ENCODE measurements at regions not wholly inside any gene's neighbourhood (a gene's known extent, or its start where the extent isn't known, plus 50 kb on each side); places are given as distances from the start of the nearest gene placed in this dataset.

- Histone ChIP-seq H3K36me3 (ENCODE audit: insufficient read depth, low read length) (no peaks in the 10 kb centered on the region), H3K27ac (ENCODE audit: low read length) (no peak overlapping the region), H2AFZ (ENCODE audit: low read length) (no peak overlapping the region), H3K79me2 (ENCODE audit: low read length) (no peaks in the 10 kb centered on the region), H3K9me2 (replicated peaks; ENCODE audit: insufficient read depth, low read length) (no peaks in the 10 kb centered on the region), H3K4me3 (ENCODE audit: low read length) (no peak overlapping the region), H3K9ac (ENCODE audit: low read length) (no peak overlapping the region), H3K4me2 (ENCODE audit: low read depth, low read length, poor library complexity, severe bottlenecking) (no peak overlapping the region), H4K20me1 (ENCODE audit: insufficient read depth, low read depth, low read length) (no peaks in the 10 kb centered on the region), H3K4me1 (ENCODE audit: low read length) (peaks cover 8% of the 10 kb centered on the region), H3K9me3 (ENCODE audit: low read length) (no peaks in the 10 kb centered on the region), H3K27me3 (ENCODE audit: low read length) (no peaks in the 10 kb centered on the region)
- DNase-seq = no peak
Observed at GRCh38 chr9:13790055-13790454, 510.6 kb upstream of the MPDZ start.

- H3K36me3 ChIP-seq (ENCODE audit: insufficient read depth, low read length) = no peaks in the 10 kb centered on the region
- no peaks in the 10 kb centered on the region for H3K27me3 ChIP-seq (ENCODE audit: low read length)
- H3K27ac ChIP-seq (ENCODE audit: low read length) = no peak overlapping the region
- no peaks in the 10 kb centered on the region for H3K79me2 ChIP-seq (ENCODE audit: low read length)
- no peaks in the 10 kb centered on the region for H3K9me2 ChIP-seq (replicated peaks; ENCODE audit: insufficient read depth, low read length)
- no peaks in the 10 kb centered on the region for H4K20me1 ChIP-seq (ENCODE audit: insufficient read depth, low read depth, low read length)
- H2AFZ ChIP-seq (ENCODE audit: low read length) = peak overlapping the region; percentile 47; the same call in 1 of the 2 replicates
- peaks cover 8% of the 10 kb centered on the region for H3K4me1 ChIP-seq (ENCODE audit: low read length)
- no peaks in the 10 kb centered on the region for H3K9me3 ChIP-seq (ENCODE audit: low read length)
- no peak overlapping the region for H3K4me3 ChIP-seq (ENCODE audit: low read length)
- peak; percentile 62 for DNase-seq
- H3K4me2 ChIP-seq (ENCODE audit: low read depth, low read length, poor library complexity, severe bottlenecking) = peak overlapping the region; percentile 37
- H3K9ac ChIP-seq (ENCODE audit: low read length) = 0 out of 2 replicates have a peak overlapping the region, but pooled peaks have one; percentile 15
Observed at GRCh38 chr9:13787234-13787833, 507.8 kb upstream of the MPDZ start.

- H3K79me2 ChIP-seq (ENCODE audit: low read length) = no peaks in the 10 kb centered on the region
- H3K27me3 ChIP-seq (ENCODE audit: low read length) = no peaks in the 10 kb centered on the region
- no peak for DNase-seq
- H3K36me3 ChIP-seq (ENCODE audit: insufficient read depth, low read length) = no peaks in the 10 kb centered on the region
- H2AFZ ChIP-seq (ENCODE audit: low read length) = no peak overlapping the region
- no peaks in the 10 kb centered on the region for H3K9me2 ChIP-seq (replicated peaks; ENCODE audit: insufficient read depth, low read length)
- H4K20me1 ChIP-seq (ENCODE audit: insufficient read depth, low read depth, low read length) = no peaks in the 10 kb centered on the region
- peak overlapping the region; percentile 37 for H3K4me2 ChIP-seq (ENCODE audit: low read depth, low read length, poor library complexity, severe bottlenecking)
- H3K27ac ChIP-seq (ENCODE audit: low read length) = no peak overlapping the region
- no peaks in the 10 kb centered on the region for H3K9me3 ChIP-seq (ENCODE audit: low read length)
- peaks cover 8% of the 10 kb centered on the region for H3K4me1 ChIP-seq (ENCODE audit: low read length)
- no peak overlapping the region for H3K9ac ChIP-seq (ENCODE audit: low read length)
- no peak overlapping the region for H3K4me3 ChIP-seq (ENCODE audit: low read length)
Observed at GRCh38 chr9:13786711-13787110, 507.2 kb upstream of the MPDZ start.

- no peak overlapping the region for H3K4me2 ChIP-seq (ENCODE audit: low read depth, low read length, poor library complexity, severe bottlenecking)
- H3K79me2 ChIP-seq (ENCODE audit: low read length) = no peaks in the 10 kb centered on the region
- no peaks in the 10 kb centered on the region for H3K9me3 ChIP-seq (ENCODE audit: low read length)
- H3K4me3 ChIP-seq (ENCODE audit: low read length) = no peak overlapping the region
- no peaks in the 10 kb centered on the region for H3K27me3 ChIP-seq (ENCODE audit: low read length)
- H3K36me3 ChIP-seq (ENCODE audit: insufficient read depth, low read length) = no peaks in the 10 kb centered on the region
- DNase-seq = no peak
- H3K4me1 ChIP-seq (ENCODE audit: low read length) = peaks cover 8% of the 10 kb centered on the region
- H2AFZ ChIP-seq (ENCODE audit: low read length) = no peak overlapping the region
- H4K20me1 ChIP-seq (ENCODE audit: insufficient read depth, low read depth, low read length) = no peaks in the 10 kb centered on the region
- no peak overlapping the region for H3K27ac ChIP-seq (ENCODE audit: low read length)
- no peaks in the 10 kb centered on the region for H3K9me2 ChIP-seq (replicated peaks; ENCODE audit: insufficient read depth, low read length)
- no peak overlapping the region for H3K9ac ChIP-seq (ENCODE audit: low read length)
Observed at GRCh38 chr9:13786131-13786530, 506.6 kb upstream of the MPDZ start.

- Histone ChIP-seq H3K36me3 (ENCODE audit: insufficient read depth, low read length) (no peaks in the 10 kb centered on the region), H3K9me3 (ENCODE audit: low read length) (no peaks in the 10 kb centered on the region), H3K9ac (ENCODE audit: low read length) (no peak overlapping the region), H3K27me3 (ENCODE audit: low read length) (no peaks in the 10 kb centered on the region), H3K4me2 (ENCODE audit: low read depth, low read length, poor library complexity, severe bottlenecking) (no peak overlapping the region), H3K4me3 (ENCODE audit: low read length) (no peak overlapping the region), H3K4me1 (ENCODE audit: low read length) (no peaks in the 10 kb centered on the region), H3K27ac (ENCODE audit: low read length) (no peak overlapping the region), H4K20me1 (ENCODE audit: insufficient read depth, low read depth, low read length) (no peaks in the 10 kb centered on the region), H3K9me2 (replicated peaks; ENCODE audit: insufficient read depth, low read length) (no peaks in the 10 kb centered on the region), H2AFZ (ENCODE audit: low read length) (no peak overlapping the region), H3K79me2 (ENCODE audit: low read length) (no peaks in the 10 kb centered on the region)
- no peak for DNase-seq
Observed at GRCh38 chr9:13779106-13779505, 499.6 kb upstream of the MPDZ start.

GRCh38 chr9:13778631-13779030 lies 499.1 kb upstream of the MPDZ start:
- H3K27ac ChIP-seq (ENCODE audit: low read length) = no peak overlapping the region
- H4K20me1 ChIP-seq (ENCODE audit: insufficient read depth, low read depth, low read length) = no peaks in the 10 kb centered on the region

GRCh38 chr9:13770956-13771355 lies 491.5 kb upstream of the MPDZ start:
- no peaks in the 10 kb centered on the region for H3K9me3 ChIP-seq (ENCODE audit: low read length)
- no peak for DNase-seq
- H3K4me2 ChIP-seq (ENCODE audit: low read depth, low read length, poor library complexity, severe bottlenecking) = no peak overlapping the region
- H3K9ac ChIP-seq (ENCODE audit: low read length) = no peak overlapping the region
- no peaks in the 10 kb centered on the region for H3K79me2 ChIP-seq (ENCODE audit: low read length)
- H3K27me3 ChIP-seq (ENCODE audit: low read length) = no peaks in the 10 kb centered on the region
- no peaks in the 10 kb centered on the region for H3K4me1 ChIP-seq (ENCODE audit: low read length)
- no peaks in the 10 kb centered on the region for H4K20me1 ChIP-seq (ENCODE audit: insufficient read depth, low read depth, low read length)
- H3K27ac ChIP-seq (ENCODE audit: low read length) = no peak overlapping the region
- no peaks in the 10 kb centered on the region; the same call in 1 of the 2 replicates for H3K9me2 ChIP-seq (replicated peaks; ENCODE audit: insufficient read depth, low read length)
- no peaks in the 10 kb centered on the region for H3K36me3 ChIP-seq (ENCODE audit: insufficient read depth, low read length)
- no peak overlapping the region for H3K4me3 ChIP-seq (ENCODE audit: low read length)
- no peak overlapping the region for H2AFZ ChIP-seq (ENCODE audit: low read length)

More at GRCh38 chr9:13778631-13779030, 499.1 kb upstream of the MPDZ start:
- no peaks in the 10 kb centered on the region for H3K9me3 ChIP-seq (ENCODE audit: low read length)
- H3K79me2 ChIP-seq (ENCODE audit: low read length) = no peaks in the 10 kb centered on the region
- no peak overlapping the region for H2AFZ ChIP-seq (ENCODE audit: low read length)
- no peaks in the 10 kb centered on the region for H3K36me3 ChIP-seq (ENCODE audit: insufficient read depth, low read length)
- H3K4me1 ChIP-seq (ENCODE audit: low read length) = no peaks in the 10 kb centered on the region
- H3K27me3 ChIP-seq (ENCODE audit: low read length) = no peaks in the 10 kb centered on the region
- no peak overlapping the region for H3K4me3 ChIP-seq (ENCODE audit: low read length)
- no peak overlapping the region for H3K4me2 ChIP-seq (ENCODE audit: low read depth, low read length, poor library complexity, severe bottlenecking)
- DNase-seq = no peak
- no peak overlapping the region for H3K9ac ChIP-seq (ENCODE audit: low read length)
- no peaks in the 10 kb centered on the region for H3K9me2 ChIP-seq (replicated peaks; ENCODE audit: insufficient read depth, low read length)

GRCh38 chr9:13769641-13770040 lies 490.1 kb upstream of the MPDZ start:
- Histone ChIP-seq H3K4me3 (ENCODE audit: low read length) (no peak overlapping the region), H2AFZ (ENCODE audit: low read length) (no peak overlapping the region), H3K27me3 (ENCODE audit: low read length) (no peaks in the 10 kb centered on the region), H3K4me1 (ENCODE audit: low read length) (no peaks in the 10 kb centered on the region), H3K9ac (ENCODE audit: low read length) (no peak overlapping the region), H3K36me3 (ENCODE audit: insufficient read depth, low read length) (no peaks in the 10 kb centered on the region), H3K9me3 (ENCODE audit: low read length) (no peaks in the 10 kb centered on the region), H3K4me2 (ENCODE audit: low read depth, low read length, poor library complexity, severe bottlenecking) (no peak overlapping the region), H3K79me2 (ENCODE audit: low read length) (no peaks in the 10 kb centered on the region), H3K27ac (ENCODE audit: low read length) (no peak overlapping the region), H4K20me1 (ENCODE audit: insufficient read depth, low read depth, low read length) (no peaks in the 10 kb centered on the region), H3K9me2 (replicated peaks; ENCODE audit: insufficient read depth, low read length) (no peaks in the 10 kb centered on the region; the same call in 1 of the 2 replicates)
- DNase-seq = no peak

Data from Karpas-422 (cell line).